SK-N-MC (cell line): ENCODE measurements at regions not wholly inside any gene's neighbourhood (a gene's known extent, or its start where the extent isn't known, plus 50 kb on each side); places are given as distances from the start of the nearest gene placed in this dataset.
"Not testable (repeated sequence)": the region's sequence is repeated elsewhere in the genome, so short reads cannot be mapped to it uniquely, and the experiment has no call there.

Source experiments
- DNase-seq: peaks from one replicate; pipeline ENCODE4 v3.0.0-alpha.2; 2011; ENCODE audit warnings: low read depth, low spot score
- H3K27ac ChIP-seq: fragments of 200-600 bp; sonication (generic); 2 replicates; pipeline ENCODE4 v1.5.1; 2016; ENCODE audit warnings: mixed run types
- H3K36me3 ChIP-seq: fragments of 200-600 bp; sonication (generic); 2 replicates; pipeline ENCODE4 v1.6.1; 2017; ENCODE audit warnings: antibody characterized with exemption, low read length, mixed read lengths; ENCODE audit not compliant: insufficient read depth
- H3K4me3 ChIP-seq: fragments of 200-600 bp; sonication (generic); 2 replicates; pipeline ENCODE4 v1.5.1; 2016
- H3K9ac ChIP-seq: fragments of 200-600 bp; sonication (generic); 2 replicates; pipeline ENCODE4 v1.8.0; 2017; ENCODE audit warnings: mixed run types, mixed read lengths; ENCODE audit not compliant: insufficient read length
- H3K9me3 ChIP-seq: fragments of 200-600 bp; sonication (generic); 2 replicates; pipeline ENCODE4 v1.6.1; 2017; ENCODE audit warnings: low read depth, mild to moderate bottlenecking, antibody characterized with exemption, low read length, moderate library complexity, mixed read lengths
- EZH2 ChIP-seq: fragments of 200-600 bp; sonication (generic); IDR thresholded peaks from one replicate; pipeline ENCODE4 v1.6.1; 2017; ENCODE audit warnings: antibody characterized with exemption
- FOXP2 ChIP-seq: optimal IDR thresholded peaks from 2 replicates; pipeline ENCODE3; 2011; ENCODE audit warnings: mild to moderate bottlenecking, moderate library complexity; ENCODE audit not compliant: insufficient read depth; ENCODE audit errors: extremely low read length, control extremely low read depth
- POLR2AphosphoS5 ChIP-seq: IDR thresholded peaks from 2 replicates; pipeline ENCODE4 v1.6.1; 2012; ENCODE audit warnings: mild to moderate bottlenecking, low read depth, low read length, borderline replicate concordance

- Histone ChIP-seq H3K9ac (no peak overlapping the region), H3K27ac (no peak overlapping the region), H3K4me3 (no peak overlapping the region), H3K9me3 (no peaks in the 10 kb centered on the region), H3K36me3 (no peaks in the 10 kb centered on the region)
- no peak for DNase-seq
- TF ChIP-seq FOXP2 (no peak), POLR2AphosphoS5 (no peak), EZH2 (no peak)
These were observed 112.3 kb upstream of the PRDX6 start for GRCh38 chr1:173364827-173365226.

DNA sequence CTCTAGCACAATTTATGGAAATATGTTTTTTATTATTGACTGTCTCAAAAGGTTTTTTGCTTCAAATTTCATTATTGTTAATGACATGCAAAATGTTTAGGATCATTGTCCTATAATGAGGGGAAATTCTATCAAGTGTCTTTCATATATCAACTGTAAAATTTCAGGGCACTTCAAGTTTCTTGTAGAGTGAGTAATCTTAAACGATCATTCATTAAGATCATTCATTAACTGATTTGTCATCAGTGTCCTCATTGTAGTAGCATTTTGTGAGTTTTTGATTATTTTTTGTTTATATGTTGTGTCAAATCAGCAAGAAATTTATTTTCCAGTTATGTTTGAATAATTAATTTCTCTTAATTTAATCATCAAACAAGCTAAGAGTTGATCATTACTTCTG, 111.8 kb upstream of the PRDX6 start:
- no peak for DNase-seq
- no peak overlapping the region for H3K27ac ChIP-seq
- H3K9ac ChIP-seq, result no peak overlapping the region
- no peak for TF ChIP-seq EZH2
- TF ChIP-seq FOXP2, result no peak
- no peak for TF ChIP-seq POLR2AphosphoS5
- H3K9me3 ChIP-seq, result no peaks in the 10 kb centered on the region
- no peaks in the 10 kb centered on the region for H3K36me3 ChIP-seq
- H3K4me3 ChIP-seq, result no peak overlapping the region

DNA sequence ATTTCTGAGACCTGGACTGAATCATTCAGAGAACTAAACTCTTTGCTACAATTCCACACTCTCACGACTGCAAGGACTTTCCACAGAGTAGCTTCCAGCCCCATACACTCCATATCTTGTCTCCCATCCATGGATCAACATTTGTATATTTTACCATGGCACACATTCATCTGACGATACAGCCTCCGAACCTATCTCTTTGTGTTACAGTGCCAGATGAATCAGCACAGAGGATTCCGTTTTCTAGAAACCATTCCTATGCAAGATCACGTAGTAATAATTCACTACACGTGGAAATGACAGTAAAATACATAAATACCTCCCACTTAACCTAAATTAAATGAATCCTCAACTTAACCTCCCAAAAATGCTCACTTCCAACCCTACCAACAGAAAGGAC, 110.0 kb upstream of the PRDX6 start:
- no peak for DNase-seq
- H3K27ac ChIP-seq, result no peak overlapping the region
- H3K9me3 ChIP-seq, result no peaks in the 10 kb centered on the region
- no peak for TF ChIP-seq POLR2AphosphoS5
- TF ChIP-seq EZH2, result no peak
- no peak for TF ChIP-seq FOXP2
- H3K4me3 ChIP-seq, result no peak overlapping the region
- no peak overlapping the region for H3K9ac ChIP-seq
- no peaks in the 10 kb centered on the region for H3K36me3 ChIP-seq

DNA sequence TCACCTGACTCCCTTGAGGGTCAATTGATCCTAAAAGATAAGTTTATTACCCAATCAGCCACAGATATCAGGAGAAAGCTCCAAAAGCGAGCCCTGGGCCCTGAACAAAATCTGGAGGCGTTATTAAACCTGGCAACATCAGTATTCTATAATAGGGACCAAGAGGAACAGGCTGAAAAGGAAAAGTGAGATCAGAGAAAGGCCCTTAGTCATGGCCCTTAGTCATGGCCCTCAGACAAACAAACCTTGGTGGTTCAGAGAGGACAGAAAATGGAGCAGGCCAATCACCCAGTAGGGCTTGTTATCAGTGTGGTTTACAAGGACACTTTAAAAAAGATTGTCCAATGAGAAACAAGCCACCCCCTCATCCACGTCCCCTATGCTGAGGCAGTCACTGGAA, 106.5 kb upstream of the PRDX6 start:
- DNase-seq, H3K36me3 ChIP-seq: not testable (repeated sequence)

DNA sequence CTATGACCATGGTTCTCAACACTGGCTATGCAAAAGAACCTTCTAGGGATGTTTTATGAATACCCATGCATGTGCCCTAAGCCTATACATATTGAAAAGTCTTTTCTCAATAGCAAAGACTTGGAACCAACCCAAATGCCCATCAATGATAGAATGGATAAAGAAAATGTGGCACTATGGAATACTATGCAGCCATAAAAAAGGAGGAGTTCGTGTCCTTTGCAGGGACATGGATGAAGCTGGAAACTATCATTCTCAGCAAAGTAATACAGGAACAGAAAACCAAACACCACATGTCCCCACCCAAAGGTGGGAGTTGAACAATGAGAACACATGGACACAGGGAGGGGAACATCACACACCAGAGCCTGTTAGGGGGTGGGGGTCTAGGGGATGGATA, 101.1 kb upstream of the PRDX6 start:
- DNase-seq, H3K9ac ChIP-seq, H3K4me3 ChIP-seq, H3K9me3 ChIP-seq, H3K36me3 ChIP-seq, H3K27ac ChIP-seq: not testable (repeated sequence)

More for the DNA sequence above, 106.5 kb upstream of the PRDX6 start:
- H3K4me3 ChIP-seq, H3K9ac ChIP-seq, H3K9me3 ChIP-seq, H3K27ac ChIP-seq: not testable (repeated sequence)

- Histone ChIP-seq H3K9ac (no peak overlapping the region), H3K9me3 (no peaks in the 10 kb centered on the region), H3K36me3 (no peaks in the 10 kb centered on the region), H3K4me3 (no peak overlapping the region), H3K27ac (no peak overlapping the region)
- TF ChIP-seq POLR2AphosphoS5 (no peak), FOXP2 (no peak)
- DNase-seq, result no peak
These were observed 99.9 kb upstream of the PRDX6 start for GRCh38 chr1:173377266-173377665.

DNA sequence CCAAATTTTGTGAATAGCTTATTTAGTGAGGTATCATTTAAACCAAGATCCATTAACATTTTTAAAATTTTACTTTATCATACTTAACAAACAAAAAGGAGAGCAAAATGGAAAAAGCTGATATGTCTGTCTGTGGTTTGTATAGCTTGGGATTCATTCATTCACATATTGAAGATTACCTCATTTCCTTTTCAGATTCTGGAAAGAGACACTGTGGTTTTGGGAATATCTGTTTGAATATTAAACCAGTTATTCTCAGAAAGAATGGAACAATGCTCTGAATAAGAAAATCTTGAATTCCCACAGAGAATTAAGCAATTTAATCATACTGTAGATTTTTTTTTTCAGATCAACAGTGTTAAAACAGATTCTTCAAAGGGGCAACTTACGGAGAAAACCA, 93.8 kb upstream of the PRDX6 start:
- Histone ChIP-seq H3K9ac (no peak overlapping the region), H3K9me3 (no peaks in the 10 kb centered on the region), H3K36me3 (no peaks in the 10 kb centered on the region), H3K27ac (no peak overlapping the region), H3K4me3 (no peak overlapping the region)
- DNase-seq, result peak; percentile 35
- TF ChIP-seq FOXP2, result no peak
- no peak for TF ChIP-seq EZH2
- no peak for TF ChIP-seq POLR2AphosphoS5

DNA sequence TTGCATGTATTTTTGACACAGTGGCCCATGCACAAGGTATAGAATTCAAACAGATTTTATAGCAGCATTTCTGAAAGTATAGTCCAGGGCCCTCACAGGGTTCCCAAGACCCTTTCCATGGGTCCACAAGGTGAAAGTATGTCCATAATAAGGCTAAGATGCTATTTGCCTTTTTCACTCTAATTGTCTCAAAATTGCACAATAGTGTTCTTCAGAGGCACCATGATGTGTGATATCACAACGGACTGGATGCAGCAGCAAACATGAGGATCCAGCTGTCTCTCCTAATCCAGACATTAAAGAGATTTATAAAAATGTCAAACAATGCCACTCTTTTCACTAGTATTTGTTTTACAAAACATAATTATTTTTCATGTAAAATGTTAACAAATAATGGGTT, 88.8 kb upstream of the PRDX6 start:
- no peaks in the 10 kb centered on the region for H3K36me3 ChIP-seq
- H3K9me3 ChIP-seq, result no peaks in the 10 kb centered on the region
- TF ChIP-seq POLR2AphosphoS5 (no peak), FOXP2 (no peak), EZH2 (no peak)
- DNase-seq, result no peak
- H3K4me3 ChIP-seq, result no peak overlapping the region
- no peak overlapping the region for H3K9ac ChIP-seq
- no peak overlapping the region for H3K27ac ChIP-seq

- TF ChIP-seq FOXP2 (no peak), POLR2AphosphoS5 (no peak)
- H3K9me3 ChIP-seq, result no peaks in the 10 kb centered on the region
- no peak for DNase-seq
- no peaks in the 10 kb centered on the region for H3K36me3 ChIP-seq
- H3K9ac ChIP-seq, result no peak overlapping the region
- H3K27ac ChIP-seq, result no peak overlapping the region
- H3K4me3 ChIP-seq, result no peak overlapping the region
These were observed 84.1 kb upstream of the PRDX6 start for GRCh38 chr1:173392895-173393658.

DNA sequence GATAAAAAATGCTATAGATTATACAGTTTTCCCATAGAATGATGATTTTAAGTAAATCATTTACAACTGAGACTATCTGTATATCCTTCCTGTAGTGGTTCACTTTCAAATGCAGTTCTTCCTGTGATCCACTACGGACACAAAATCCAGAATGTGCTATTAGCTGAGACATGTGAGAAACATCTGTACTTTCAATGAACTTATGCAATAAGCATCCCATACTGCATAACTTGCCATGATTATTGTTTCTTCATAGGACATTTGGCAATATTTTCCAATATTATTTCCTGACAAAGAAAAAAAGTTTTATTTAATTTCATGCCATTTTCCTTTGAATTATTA, 83.5 kb upstream of the PRDX6 start:
- Histone ChIP-seq H3K9me3 (no peaks in the 10 kb centered on the region), H3K4me3 (no peak overlapping the region), H3K9ac (no peak overlapping the region), H3K36me3 (no peaks in the 10 kb centered on the region), H3K27ac (no peak overlapping the region)
- DNase-seq, result no peak
- TF ChIP-seq EZH2, result no peak
- no peak for TF ChIP-seq POLR2AphosphoS5
- TF ChIP-seq FOXP2, result no peak

- not testable (repeated sequence) for H3K36me3 ChIP-seq, H3K4me3 ChIP-seq, H3K9ac ChIP-seq, H3K27ac ChIP-seq, DNase-seq, H3K9me3 ChIP-seq
These were observed 82.3 kb upstream of the PRDX6 start for GRCh38 chr1:173394813-173395212.
